ENCODE measurements at regions not wholly inside any gene's neighbourhood (a gene's known extent, or its start where the extent isn't known, plus 50 kb on each side); places are given as distances from the start of the nearest gene placed in this dataset.

- TF ChIP-seq, protein P1, sequence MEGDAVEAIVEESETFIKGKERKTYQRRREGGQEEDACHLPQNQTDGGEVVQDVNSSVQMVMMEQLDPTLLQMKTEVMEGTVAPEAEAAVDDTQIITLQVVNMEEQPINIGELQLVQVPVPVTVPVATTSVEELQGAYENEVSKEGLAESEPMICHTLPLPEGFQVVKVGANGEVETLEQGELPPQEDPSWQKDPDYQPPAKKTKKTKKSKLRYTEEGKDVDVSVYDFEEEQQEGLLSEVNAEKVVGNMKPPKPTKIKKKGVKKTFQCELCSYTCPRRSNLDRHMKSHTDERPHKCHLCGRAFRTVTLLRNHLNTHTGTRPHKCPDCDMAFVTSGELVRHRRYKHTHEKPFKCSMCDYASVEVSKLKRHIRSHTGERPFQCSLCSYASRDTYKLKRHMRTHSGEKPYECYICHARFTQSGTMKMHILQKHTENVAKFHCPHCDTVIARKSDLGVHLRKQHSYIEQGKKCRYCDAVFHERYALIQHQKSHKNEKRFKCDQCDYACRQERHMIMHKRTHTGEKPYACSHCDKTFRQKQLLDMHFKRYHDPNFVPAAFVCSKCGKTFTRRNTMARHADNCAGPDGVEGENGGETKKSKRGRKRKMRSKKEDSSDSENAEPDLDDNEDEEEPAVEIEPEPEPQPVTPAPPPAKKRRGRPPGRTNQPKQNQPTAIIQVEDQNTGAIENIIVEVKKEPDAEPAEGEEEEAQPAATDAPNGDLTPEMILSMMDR (conservative IDR thresholded peaks at IDR 0.05): no peak
- no peak for TF ChIP-seq EZH2 (IDR thresholded peaks at IDR 0.05; ENCODE audit: low read depth)
Measured at GRCh38 chr6:134753001-134753400, 196.9 kb downstream of the ALDH8A1 start.
